SK-N-SH (cell line): ENCODE measurements at regions not wholly inside any gene's neighbourhood (a gene's known extent, or its start where the extent isn't known, plus 50 kb on each side); places are given as distances from the start of the nearest gene placed in this dataset.

ENCODE experiments used
- CTCF ChIP-seq: fragments of 200-600 bp; sonication (generic); IDR thresholded peaks from 2 replicates; pipeline ENCODE4 v1.6.1; 2017; ENCODE audit warnings: antibody characterized with exemption, mild to moderate bottlenecking, moderate library complexity
- EP300 ChIP-seq, 2 experiments: IDR thresholded peaks; 2 replicates each; pipeline versions ENCODE4 v1.4.0 to v1.6.1; 2012; ENCODE audit warnings: borderline replicate concordance in 1 of 2, low read depth in 1 of 2, low read length in 1 of 2
- FOSL2 ChIP-seq: IDR thresholded peaks from 2 replicates; pipeline ENCODE4 v1.4.0; 2012; ENCODE audit warnings: low read depth, mild to moderate bottlenecking, moderate library complexity, borderline replicate concordance
- MAX ChIP-seq: IDR thresholded peaks from 2 replicates; pipeline ENCODE4 v1.4.0; 2012; ENCODE audit warnings: low read depth
- PBX3 ChIP-seq: IDR thresholded peaks from 2 replicates; pipeline ENCODE4; 2012
- POLR2AphosphoS5 ChIP-seq: IDR thresholded peaks from 2 replicates; pipeline ENCODE4 v1.6.1; 2012; ENCODE audit warnings: low read depth, low read length
- RAD21 ChIP-seq: IDR thresholded peaks from 2 replicates; pipeline ENCODE4 v1.6.1; 2012; ENCODE audit warnings: mild to moderate bottlenecking, low read length
- SMC3 ChIP-seq: IDR thresholded peaks from 2 replicates; pipeline ENCODE4 v1.6.1; 2012; ENCODE audit warnings: low read depth, low read length, improper control_type of control experiment
- TAF1 ChIP-seq: IDR thresholded peaks from 2 replicates; pipeline ENCODE4 v1.6.1; 2012; ENCODE audit warnings: low read depth, mild to moderate bottlenecking, low read length, moderate library complexity, borderline replicate concordance
- YY1 ChIP-seq: IDR thresholded peaks from 2 replicates; pipeline ENCODE4 v1.4.0; 2012; ENCODE audit warnings: low read depth, mild to moderate bottlenecking
- TF ChIP-seq, protein P1 (sequence below): IDR thresholded peaks from 2 replicates; pipeline ENCODE4 v1.4.0; 2012; ENCODE audit warnings: low read depth, borderline replicate concordance

- TF ChIP-seq SMC3 = no peak
- TF ChIP-seq, protein P1, sequence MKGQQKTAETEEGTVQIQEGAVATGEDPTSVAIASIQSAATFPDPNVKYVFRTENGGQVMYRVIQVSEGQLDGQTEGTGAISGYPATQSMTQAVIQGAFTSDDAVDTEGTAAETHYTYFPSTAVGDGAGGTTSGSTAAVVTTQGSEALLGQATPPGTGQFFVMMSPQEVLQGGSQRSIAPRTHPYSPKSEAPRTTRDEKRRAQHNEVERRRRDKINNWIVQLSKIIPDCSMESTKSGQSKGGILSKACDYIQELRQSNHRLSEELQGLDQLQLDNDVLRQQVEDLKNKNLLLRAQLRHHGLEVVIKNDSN = no peak
- no peak for TF ChIP-seq CTCF
- no peak for TF ChIP-seq RAD21
- no peak for TF ChIP-seq PBX3
- no peak for TF ChIP-seq POLR2AphosphoS5
- TF ChIP-seq TAF1 = no peak
- no peak for TF ChIP-seq MAX
- no peak for TF ChIP-seq EP300 (IDR thresholded peaks at IDR 0.05; ENCODE audit: borderline replicate concordance in 1 of 2, low read depth in 1 of 2, low read length in 1 of 2)
- TF ChIP-seq FOSL2 = no peak
- no peak for TF ChIP-seq YY1
Measured at GRCh38 chr6:91341473-91341872, 754.6 kb upstream of the MAP3K7 start.
